CD14-positive monocyte (primary cell): ENCODE measurements at regions not wholly inside any gene's neighbourhood (a gene's known extent, or its start where the extent isn't known, plus 50 kb on each side); places are given as distances from the start of the nearest gene placed in this dataset.

Experiments
- DNase-seq, 3 donors: peaks; one replicate each; pipeline ENCODE4 v3.0.0-alpha.2; 2011 to 2022
- H2AFZ ChIP-seq: 2 replicates; pipeline ENCODE4 v1.6.0; 2012; ENCODE audit warnings: mild to moderate bottlenecking, low read depth, low read length, inconsistent platforms; ENCODE audit not compliant: insufficient read depth, poor library complexity, severe bottlenecking
- H3K27ac ChIP-seq, 2 donors: 1 replicate in 1 of 2; 2 replicates in 1 of 2; pipeline ENCODE4 v1.5.1; 2012 to 2013; ENCODE audit warnings: low read length in 2 of 2, control low read depth in 1 of 2, inconsistent platforms in 1 of 2, low read depth in 1 of 2, mild to moderate bottlenecking in 1 of 2
- H3K27me3 ChIP-seq, 2 donors: one replicate each; pipeline versions ENCODE4 v1.6.0 to v1.6.1; 2011 to 2013; ENCODE audit warnings: low read length in 2 of 2; ENCODE audit not compliant: control insufficient read depth in 2 of 2, insufficient read depth in 2 of 2
- H3K36me3 ChIP-seq, 2 donors: replicated peaks in 1 of 2; 1 replicate in 1 of 2; 2 replicates in 1 of 2; pipeline versions ENCODE4 v1.5.1 to v1.6.1; 2012 to 2013; ENCODE audit warnings: low read length in 2 of 2, control low read depth in 1 of 2, inconsistent platforms in 1 of 2, mild to moderate bottlenecking in 1 of 2; ENCODE audit not compliant: insufficient read depth in 2 of 2, control insufficient read depth in 1 of 2
- H3K4me1 ChIP-seq, 2 donors: 1 replicate in 1 of 2; 2 replicates in 1 of 2; pipeline versions ENCODE4 v1.5.1 to v1.6.1; 2012 to 2013; ENCODE audit warnings: low read length in 2 of 2, control low read depth in 1 of 2, inconsistent platforms in 1 of 2, mild to moderate bottlenecking in 1 of 2, moderate library complexity in 1 of 2; ENCODE audit not compliant: insufficient read depth in 2 of 2, control insufficient read depth in 1 of 2
- H3K4me2 ChIP-seq: replicated peaks from 2 replicates; pipeline ENCODE3; 2012; ENCODE audit warnings: low read length, moderate library complexity, mild to moderate bottlenecking; ENCODE audit not compliant: poor library complexity, severe bottlenecking; ENCODE audit errors: extremely low read depth
- H3K4me3 ChIP-seq, 3 experiments: fragments of 200-600 bp in 1 of 3; sonication (generic) in 1 of 3; replicated peaks in 1 of 3; 1 replicate in 2 of 3; 2 replicates in 1 of 3; pipeline ENCODE4 v1.5.1; 2011 to 2013; ENCODE audit warnings: low read length in 3 of 3, mild to moderate bottlenecking in 3 of 3, control low read depth in 2 of 3, low read depth in 2 of 3, inconsistent platforms in 1 of 3, moderate library complexity in 1 of 3
- H3K79me2 ChIP-seq: 2 replicates; pipeline ENCODE4 v1.6.0; 2012; ENCODE audit warnings: mild to moderate bottlenecking, control low read depth, inconsistent platforms, low read length, moderate library complexity; ENCODE audit not compliant: insufficient read depth
- H3K9ac ChIP-seq: 2 replicates; pipeline ENCODE4 v1.6.0; 2017; ENCODE audit warnings: low read length, mild to moderate bottlenecking; ENCODE audit not compliant: insufficient read depth, poor library complexity, severe bottlenecking
- H3K9me3 ChIP-seq, 2 donors: replicated peaks in 1 of 2; 1 replicate in 1 of 2; 2 replicates in 1 of 2; pipeline versions ENCODE4 v1.5.1 to v1.6.1; 2012 to 2013; ENCODE audit warnings: low read length in 2 of 2, control low read depth in 1 of 2; ENCODE audit not compliant: control insufficient read depth in 1 of 2, insufficient read depth in 1 of 2
- H4K20me1 ChIP-seq: 2 replicates; pipeline ENCODE4 v1.6.0; 2012; ENCODE audit warnings: mild to moderate bottlenecking, low read length, control low read depth, moderate library complexity; ENCODE audit not compliant: insufficient read depth
- H3K27ac Mint-ChIP-seq, 7 donors: one replicate each; pipeline ENCODE4 v1.8.0; 2020; ENCODE audit warnings: mild to moderate bottlenecking in 7 of 7, mixed read lengths in 7 of 7, moderate library complexity in 6 of 7, inconsistent platforms in 2 of 7
- H3K27me3 Mint-ChIP-seq, 3 donors: one replicate each; pipeline ENCODE4 v1.8.0; 2021 to 2022; ENCODE audit warnings: low read depth in 3 of 3, mild to moderate bottlenecking in 3 of 3, mixed read lengths in 3 of 3, moderate library complexity in 3 of 3, inconsistent platforms in 1 of 3
- H3K36me3 Mint-ChIP-seq, 2 donors: one replicate each; pipeline ENCODE4 v1.8.0; 2020; ENCODE audit warnings: mixed read lengths in 2 of 2, inconsistent platforms in 1 of 2, mild to moderate bottlenecking in 1 of 2
- H3K4me1 Mint-ChIP-seq: one replicate; pipeline ENCODE4 v1.8.0; 2020; ENCODE audit warnings: mild to moderate bottlenecking, mixed read lengths
- H3K4me3 Mint-ChIP-seq, 2 donors: one replicate each; pipeline ENCODE4 v1.8.0; 2020; ENCODE audit warnings: mild to moderate bottlenecking in 2 of 2, mixed read lengths in 2 of 2, moderate library complexity in 1 of 2
- H3K9me3 Mint-ChIP-seq, 7 donors: one replicate each; pipeline ENCODE4 v1.8.0; 2020 to 2022; ENCODE audit warnings: mixed read lengths in 7 of 7, mild to moderate bottlenecking in 6 of 7, moderate library complexity in 6 of 7, inconsistent platforms in 2 of 7
- WGBS: methylation state at CpG from one replicate; pipeline ENCODE4 v1.1.5; 2013; ENCODE audit warnings: missing lambda C conversion rate; ENCODE audit not compliant: insufficient coverage; 5-methylcytosine and 5-hydroxymethylcytosine counted together
- intact Hi-C, 2 donors: fragments of 100-400 bp; cut with micrococcal nuclease; formaldehyde crosslinking; loops; one replicate each; pipeline versions ENCODE4 v1.15.0 to v1.15.1; 2023
- TF ChIP-seq, protein P1 (sequence below): fragments of 200-600 bp; IDR thresholded peaks from one replicate; pipeline ENCODE4 v1.8.0; 2022; ENCODE audit warnings: antibody characterized with exemption, mild to moderate bottlenecking

DNA sequence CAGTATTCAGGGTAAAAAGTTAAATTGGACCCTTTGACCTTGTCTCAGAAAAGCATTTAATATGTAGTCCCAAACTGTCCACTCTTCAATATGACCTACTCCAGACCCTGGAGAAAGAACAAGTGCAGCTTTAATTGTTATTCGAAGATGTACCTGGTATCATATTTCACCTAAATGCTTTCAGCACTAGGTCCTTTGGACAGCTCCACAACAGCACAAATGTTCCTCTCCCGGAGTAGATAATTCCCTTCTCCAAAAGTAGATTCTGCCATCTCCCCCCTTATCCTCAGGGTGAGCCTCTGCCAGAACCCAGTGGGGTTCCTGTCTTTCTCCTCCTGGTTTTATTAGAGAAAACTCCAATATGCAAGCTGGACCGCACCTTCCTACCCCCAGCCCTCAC is 104.5 kb upstream of the AJAP1 start:
- Histone ChIP-seq H3K4me1 (no peaks in the 10 kb centered on the region), H3K27me3 (no peaks in the 10 kb centered on the region), H4K20me1 (no peaks in the 10 kb centered on the region), H3K79me2 (no peaks in the 10 kb centered on the region), H3K9me3 (peaks cover 0 to 3% of the 10 kb centered on the region in 2 donors), H3K4me2 (no peak overlapping the region), H3K4me3 (no peak overlapping the region), H3K9ac (no peak overlapping the region), H3K27ac (no peak overlapping the region), H3K36me3 (no peaks in the 10 kb centered on the region), H2AFZ (no peak overlapping the region)
- Mint-ChIP-seq H3K9me3 (peaks cover 0 to 7% (median 2%) of the 10 kb centered on the region in 7 donors), H3K4me3 (no peak overlapping the region), H3K4me1 (no peaks in the 10 kb centered on the region), H3K27me3 (peaks cover 1 to 2% (median 1%) of the 10 kb centered on the region in 3 donors), H3K27ac (no peak overlapping the region), H3K36me3 (no peaks in the 10 kb centered on the region)
- DNase-seq = no peak
- intact Hi-C loops = no loop called here
- TF ChIP-seq, protein P1, sequence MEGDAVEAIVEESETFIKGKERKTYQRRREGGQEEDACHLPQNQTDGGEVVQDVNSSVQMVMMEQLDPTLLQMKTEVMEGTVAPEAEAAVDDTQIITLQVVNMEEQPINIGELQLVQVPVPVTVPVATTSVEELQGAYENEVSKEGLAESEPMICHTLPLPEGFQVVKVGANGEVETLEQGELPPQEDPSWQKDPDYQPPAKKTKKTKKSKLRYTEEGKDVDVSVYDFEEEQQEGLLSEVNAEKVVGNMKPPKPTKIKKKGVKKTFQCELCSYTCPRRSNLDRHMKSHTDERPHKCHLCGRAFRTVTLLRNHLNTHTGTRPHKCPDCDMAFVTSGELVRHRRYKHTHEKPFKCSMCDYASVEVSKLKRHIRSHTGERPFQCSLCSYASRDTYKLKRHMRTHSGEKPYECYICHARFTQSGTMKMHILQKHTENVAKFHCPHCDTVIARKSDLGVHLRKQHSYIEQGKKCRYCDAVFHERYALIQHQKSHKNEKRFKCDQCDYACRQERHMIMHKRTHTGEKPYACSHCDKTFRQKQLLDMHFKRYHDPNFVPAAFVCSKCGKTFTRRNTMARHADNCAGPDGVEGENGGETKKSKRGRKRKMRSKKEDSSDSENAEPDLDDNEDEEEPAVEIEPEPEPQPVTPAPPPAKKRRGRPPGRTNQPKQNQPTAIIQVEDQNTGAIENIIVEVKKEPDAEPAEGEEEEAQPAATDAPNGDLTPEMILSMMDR = no peak
- WGBS = 56% methylated on average over 3 of the region's 3 CpGs

DNA sequence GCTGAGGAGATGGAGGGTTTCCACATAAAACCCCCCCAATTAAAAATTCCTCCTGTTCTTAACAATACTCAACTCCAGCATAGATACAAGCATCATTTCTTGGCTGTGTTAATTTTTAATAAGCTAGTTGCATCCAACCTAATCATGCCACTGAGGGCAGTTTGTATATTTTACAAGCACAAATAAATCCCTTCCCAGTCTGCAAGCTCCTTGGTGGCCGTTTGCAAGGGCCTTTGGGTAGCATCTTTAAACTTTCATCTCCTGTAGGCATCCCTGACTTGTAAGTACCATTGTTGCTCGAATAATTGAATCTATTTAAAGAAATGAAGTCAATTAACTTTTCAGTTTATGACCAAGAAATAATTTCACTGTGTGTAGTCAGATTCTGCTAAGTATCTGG is 103.5 kb upstream of the AJAP1 start:
- no peaks in the 10 kb centered on the region for H4K20me1 ChIP-seq
- intact Hi-C loops = no loop called here
- H3K27me3 Mint-ChIP-seq = peaks cover 1 to 4% (median 2%) of the 10 kb centered on the region in 3 donors
- no peaks in the 10 kb centered on the region for H3K36me3 ChIP-seq
- H3K36me3 Mint-ChIP-seq = no peaks in the 10 kb centered on the region
- no peak overlapping the region for H3K9ac ChIP-seq
- no peaks in the 10 kb centered on the region for H3K27me3 ChIP-seq
- H3K9me3 Mint-ChIP-seq = peaks cover 0 to 8% (median 2%) of the 10 kb centered on the region in 7 donors
- H3K4me1 Mint-ChIP-seq = no peaks in the 10 kb centered on the region
- H3K9me3 ChIP-seq = peaks cover 0 to 3% of the 10 kb centered on the region in 2 donors
- H3K27ac ChIP-seq = no peak overlapping the region
- TF ChIP-seq, protein P1 = no peak
- DNase-seq = no peak
- no peaks in the 10 kb centered on the region for H3K4me1 ChIP-seq
- no peak overlapping the region for H2AFZ ChIP-seq
- H3K79me2 ChIP-seq = no peaks in the 10 kb centered on the region
- no peak overlapping the region for H3K4me3 ChIP-seq
- H3K4me2 ChIP-seq = no peak overlapping the region
- WGBS = no CpG with 5 or more reads among the region's 2 CpGs
- H3K27ac Mint-ChIP-seq = peak overlapping the region in 1 of 7 donors; percentile 28
- H3K4me3 Mint-ChIP-seq = no peak overlapping the region
